ENCODE measurements at regions not wholly inside any gene's neighbourhood (a gene's known extent, or its start where the extent isn't known, plus 50 kb on each side); places are given as distances from the start of the nearest gene placed in this dataset.
A peak's percentile ranks its signal among the peaks of the same experiment; 100 is the strongest.

GRCh38 chr6:91487696-91488392, 901.0 kb upstream of the MAP3K7 start:
- no peak for DNase-seq

DNA sequence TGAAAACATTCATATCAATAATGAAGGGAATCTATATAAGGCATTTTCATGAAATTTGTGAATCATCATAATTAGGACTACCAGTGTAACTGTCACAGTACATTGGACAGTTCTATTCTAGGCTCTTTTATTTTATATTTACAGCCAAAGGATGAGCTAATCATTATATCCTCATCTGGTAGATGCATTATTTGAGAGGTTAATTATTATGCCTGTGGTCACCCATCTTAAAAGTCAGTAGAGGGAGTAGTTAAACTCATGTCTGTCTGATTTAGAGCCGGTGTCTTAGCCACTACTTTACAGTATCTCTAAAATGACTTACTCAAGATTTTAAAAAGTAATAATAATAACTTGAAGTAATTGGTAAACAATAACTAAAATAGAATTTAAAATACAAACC, 899.3 kb upstream of the MAP3K7 start:
- DNase-seq = no peak

GRCh38 chr6:91485047-91485446, 898.2 kb upstream of the MAP3K7 start:
- no peak for DNase-seq

DNA sequence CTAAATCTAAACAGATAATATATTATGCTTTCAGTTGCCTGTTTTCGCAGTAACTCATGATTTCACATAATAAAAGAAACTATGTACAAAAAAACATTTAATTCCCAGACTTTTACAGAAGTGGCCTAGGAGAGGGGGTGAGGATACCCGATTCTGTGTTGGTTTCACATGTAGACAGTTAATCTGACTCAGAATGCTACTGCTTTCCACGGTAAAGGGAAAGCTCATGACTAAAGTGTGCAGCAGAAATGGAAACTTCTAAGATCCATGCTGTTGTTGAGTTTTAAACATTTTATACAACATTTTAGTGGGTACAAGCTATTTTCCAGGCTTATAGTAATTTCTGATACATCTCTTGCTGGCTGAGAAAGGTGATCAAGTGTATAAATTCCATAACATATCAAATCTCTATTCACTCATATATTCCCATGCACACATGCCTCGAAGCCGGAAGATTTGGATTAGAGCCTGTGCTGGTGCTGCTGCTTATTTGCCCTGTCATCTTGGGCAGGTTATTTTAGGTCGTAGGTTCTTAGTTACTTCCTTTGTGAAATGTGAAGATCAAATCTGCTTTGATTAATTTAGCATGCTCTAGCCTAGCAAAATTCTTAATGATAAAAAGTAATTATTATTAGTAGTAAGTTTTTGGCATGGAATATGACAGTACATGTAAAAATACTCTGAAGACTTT, 896.7 kb upstream of the MAP3K7 start:
- no peak for DNase-seq

DNA sequence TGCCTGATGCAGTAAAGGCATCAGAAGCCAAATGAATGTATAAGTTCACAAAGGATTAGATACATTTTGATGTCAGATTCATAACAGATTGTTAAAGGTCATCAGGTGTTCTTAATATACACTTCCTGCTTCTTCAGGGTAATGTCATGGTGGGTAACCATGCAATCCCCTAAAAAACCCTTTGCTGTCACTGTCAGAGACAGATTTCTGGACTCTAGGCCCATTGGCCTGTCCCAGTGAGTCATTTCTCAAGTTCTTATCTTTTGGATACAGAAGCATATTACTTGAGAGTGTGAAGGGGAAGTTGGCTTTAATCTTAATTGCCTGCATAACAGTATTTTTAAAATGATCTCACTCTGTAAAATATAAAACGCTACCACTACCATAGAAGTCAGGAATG, 895.6 kb upstream of the MAP3K7 start:
- no peak for DNase-seq

GRCh38 chr6:91480402-91480801, 893.5 kb upstream of the MAP3K7 start:
- no peak for DNase-seq

DNA sequence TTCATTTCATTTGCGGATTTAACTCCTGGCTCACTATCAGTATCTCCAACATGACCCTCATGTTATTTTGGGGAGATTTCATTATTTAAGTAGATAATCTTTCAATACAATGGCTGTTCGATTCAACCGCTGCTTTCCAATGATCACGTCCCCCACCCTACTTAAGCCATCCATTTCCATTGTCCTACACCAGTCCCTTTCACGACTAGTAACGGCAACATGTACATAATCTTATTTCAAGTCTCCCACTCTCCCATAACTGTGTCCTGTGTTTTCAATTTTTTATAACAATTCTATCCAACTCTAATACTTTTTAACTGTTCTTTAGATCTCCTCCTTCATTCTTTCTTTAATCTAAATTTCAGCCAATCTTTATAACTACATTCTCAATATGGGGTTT, 890.8 kb upstream of the MAP3K7 start:
- DNase-seq = no peak

DNA sequence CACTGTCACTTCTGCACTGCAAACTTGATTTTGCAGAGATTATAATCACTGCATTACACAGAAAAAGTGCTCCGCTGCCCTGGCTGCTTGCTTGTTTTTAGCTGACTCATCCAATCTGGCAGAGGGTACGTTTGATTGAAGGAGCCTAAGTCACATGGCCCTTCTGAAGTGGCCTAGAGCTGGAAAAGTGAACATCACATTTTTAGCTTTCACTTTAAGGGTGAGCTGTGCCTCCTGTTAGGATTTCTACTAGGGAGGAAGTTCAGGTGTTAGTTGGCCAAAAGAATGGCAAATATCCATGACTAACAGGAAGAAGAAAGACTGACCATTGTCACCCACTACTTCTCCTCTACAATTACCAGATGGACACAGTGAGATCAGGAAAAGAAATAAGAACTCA, 889.1 kb upstream of the MAP3K7 start:
- DNase-seq = peak; percentile 23

DNA sequence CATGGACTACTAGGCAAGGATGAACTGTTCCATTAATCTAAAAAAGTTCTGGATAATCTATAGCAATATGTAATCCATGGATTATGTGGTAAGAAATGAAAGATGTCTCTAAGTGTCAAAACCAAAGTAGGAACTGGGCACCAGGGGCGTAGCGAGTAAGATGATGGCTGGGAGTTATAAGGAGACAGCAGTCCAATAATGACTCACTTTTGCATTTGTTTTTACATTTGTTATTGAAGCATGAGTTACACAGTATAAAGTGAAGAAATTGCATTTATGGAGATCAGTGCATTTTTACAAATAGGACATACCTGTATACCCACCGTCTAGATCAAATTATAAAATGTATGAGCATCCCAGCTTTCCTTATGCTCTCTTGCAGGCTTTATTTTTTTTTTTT, 878.5 kb upstream of the MAP3K7 start:
- no peak for DNase-seq

DNA sequence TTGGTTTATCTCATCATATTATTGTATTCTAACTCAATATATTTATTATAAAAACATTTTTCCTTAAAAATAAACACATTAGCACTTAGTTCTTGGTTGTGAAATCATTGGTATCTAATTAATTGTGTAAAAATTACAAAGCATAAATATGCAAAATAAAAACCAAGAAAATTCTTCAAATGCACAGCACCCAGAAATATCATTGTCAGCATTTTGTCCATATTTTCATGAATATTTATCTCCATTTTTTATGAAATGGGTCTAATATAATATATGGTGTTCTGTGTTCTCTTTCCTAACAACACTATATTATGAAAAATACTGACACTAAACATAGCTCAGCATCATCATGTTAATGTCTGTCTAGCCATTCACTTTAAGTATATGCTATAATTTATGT, 877.8 kb upstream of the MAP3K7 start:
- DNase-seq = no peak

GRCh38 chr6:91464201-91464600, 877.3 kb upstream of the MAP3K7 start:
- DNase-seq = no peak

DNA sequence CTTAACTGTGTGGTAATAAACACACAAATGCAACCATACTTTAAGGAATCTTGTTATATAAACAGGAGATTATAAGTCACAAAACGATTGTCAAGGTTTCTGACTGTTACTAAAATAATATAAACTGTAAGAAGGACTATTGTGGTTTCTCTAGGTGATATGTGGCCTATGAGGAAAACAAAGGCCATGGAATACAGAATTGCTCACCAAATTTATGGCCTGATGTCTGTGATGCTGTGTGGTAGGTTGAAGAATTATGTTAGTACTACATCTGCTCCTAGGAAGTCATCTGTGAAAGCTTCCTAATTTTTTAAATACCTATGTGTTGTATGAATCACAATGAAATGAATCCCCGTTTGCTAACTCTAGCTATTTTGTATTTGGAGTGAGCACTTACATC, 875.4 kb upstream of the MAP3K7 start:
- DNase-seq = no peak

DNA sequence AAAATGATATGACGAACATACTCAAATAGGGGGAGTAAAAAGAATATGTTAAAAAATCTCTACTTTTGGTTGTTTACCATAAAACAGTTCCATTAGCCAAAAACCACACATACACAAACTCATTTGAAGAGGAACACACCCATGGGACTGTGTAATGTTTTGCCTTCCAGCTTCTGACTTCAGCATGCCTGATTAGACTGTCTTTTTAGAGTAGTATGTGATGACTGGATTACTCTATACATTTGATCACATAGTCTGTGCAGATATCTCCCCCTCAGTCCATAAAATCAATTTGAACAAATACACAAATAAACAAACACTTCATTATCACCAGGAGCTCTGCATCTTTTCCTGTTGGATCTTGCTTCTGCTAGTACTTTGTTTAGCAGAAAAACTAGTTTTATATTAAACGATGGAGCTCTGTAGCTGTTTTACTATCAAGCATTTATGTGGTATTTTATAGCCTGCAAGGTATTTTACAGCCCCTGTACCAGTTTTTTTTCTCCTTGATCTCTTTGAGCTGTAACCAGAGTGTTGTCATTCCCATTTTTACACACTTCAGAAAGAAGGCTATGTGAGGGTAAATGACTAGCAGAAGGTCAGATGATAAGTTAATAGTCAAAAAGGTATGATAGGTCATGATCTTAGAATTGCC, 866.5 kb upstream of the MAP3K7 start:
- DNase-seq = no peak

- no peak for DNase-seq
These were observed 862.7 kb upstream of the MAP3K7 start for GRCh38 chr6:91449539-91449938.

GRCh38 chr6:91447530-91448254, 860.8 kb upstream of the MAP3K7 start:
- DNase-seq = no peak

DNA sequence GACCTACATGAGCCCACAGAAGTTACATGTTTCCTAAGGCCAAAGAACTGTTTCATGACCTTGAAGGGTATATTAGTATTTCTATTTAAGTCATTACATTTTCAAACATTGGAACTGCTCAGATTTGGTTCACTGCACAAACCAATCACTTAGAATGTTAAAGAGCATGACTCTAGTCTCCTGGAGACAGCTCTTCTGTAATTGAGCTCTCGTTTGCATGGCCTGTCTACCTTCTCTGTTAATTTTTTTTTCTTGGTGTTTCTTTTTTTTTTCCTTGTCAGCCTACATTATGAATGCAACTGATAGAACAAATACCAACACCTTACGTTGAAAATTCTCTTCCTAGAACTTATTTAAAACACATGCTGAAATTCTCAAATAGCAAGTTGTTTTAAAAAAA, 860.2 kb upstream of the MAP3K7 start:
- no peak for DNase-seq

DNA sequence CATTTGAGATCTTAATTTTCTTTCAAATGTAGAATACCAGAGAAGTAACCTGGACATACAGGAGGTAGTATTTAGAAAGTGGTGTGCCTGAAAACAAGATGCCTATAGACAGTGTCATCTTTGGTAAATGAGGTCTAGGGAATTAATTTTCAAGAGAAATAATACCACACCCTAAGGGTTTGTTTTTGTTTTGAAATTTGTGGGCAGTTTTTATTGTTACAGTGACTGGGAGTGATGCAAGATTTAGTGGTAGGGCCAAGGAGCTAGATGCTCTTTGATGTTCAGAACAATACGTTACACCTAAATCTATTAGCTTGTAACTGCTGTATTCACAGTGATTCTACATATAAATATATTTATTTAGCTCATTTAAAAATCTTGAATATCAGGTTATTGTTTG, 856.5 kb upstream of the MAP3K7 start:
- no peak for DNase-seq

DNA sequence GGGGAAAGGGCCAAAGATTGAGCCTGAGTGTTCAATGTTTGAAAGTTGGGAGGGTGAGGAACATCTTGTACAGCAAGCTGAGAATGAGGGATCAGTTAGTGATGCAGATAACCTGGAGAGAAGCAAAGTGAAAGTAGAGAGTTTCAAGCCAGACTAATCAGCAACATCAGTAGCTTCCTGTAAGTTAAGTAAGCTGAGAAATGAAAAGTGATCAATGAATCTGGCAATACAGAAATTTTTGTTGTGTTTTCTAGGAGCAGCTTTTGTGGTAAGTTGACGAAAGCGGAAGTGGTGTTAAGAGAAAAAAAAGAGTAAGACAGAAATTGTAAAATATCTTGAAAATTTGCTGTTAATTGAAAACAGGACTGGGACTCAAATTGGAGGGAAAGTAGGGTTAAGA, 855.5 kb upstream of the MAP3K7 start:
- no peak for DNase-seq

DNA sequence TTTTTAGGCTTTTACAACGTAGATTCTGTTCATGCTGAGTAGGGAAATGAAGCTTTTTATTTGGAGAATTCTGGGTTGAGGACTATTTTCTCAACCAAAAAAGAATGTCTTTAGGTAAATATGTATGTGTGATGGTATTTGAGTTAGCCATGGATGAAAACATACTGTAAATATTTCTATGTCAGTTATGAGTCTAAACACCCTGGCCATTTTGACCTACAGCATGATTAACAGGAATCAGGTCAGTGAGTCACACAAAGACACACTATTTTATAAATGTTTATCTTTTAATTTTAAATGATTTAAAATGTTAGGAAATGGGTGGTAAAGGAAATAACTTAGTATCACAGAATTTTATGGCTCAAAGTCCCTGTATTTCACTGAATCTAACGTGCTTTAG, 851.7 kb upstream of the MAP3K7 start:
- DNase-seq = no peak

DNA sequence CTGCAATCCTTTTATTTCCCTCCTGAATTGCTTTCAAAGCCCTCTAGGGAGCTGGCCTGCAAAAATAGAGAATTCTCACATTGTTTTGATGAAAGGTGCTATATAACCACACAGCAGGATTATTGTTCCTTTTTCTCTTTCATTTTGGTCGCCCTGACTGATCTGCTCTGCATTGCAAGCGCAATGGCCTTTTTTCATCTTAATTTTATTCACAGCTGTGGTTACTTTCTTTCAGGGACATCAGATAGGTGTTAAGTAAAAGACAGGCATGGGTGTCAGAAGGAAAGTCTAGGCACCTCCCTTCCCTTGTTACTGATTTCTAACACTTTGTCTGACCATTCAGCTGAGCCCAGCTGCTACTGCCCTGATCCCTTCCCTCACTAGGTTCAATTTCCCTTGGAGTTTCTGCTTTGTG, 850.5 kb upstream of the MAP3K7 start:
- no peak for DNase-seq

- DNase-seq = no peak
These were observed 849.6 kb upstream of the MAP3K7 start for GRCh38 chr6:91436448-91436847.

- no peak for DNase-seq
These were observed 848.8 kb upstream of the MAP3K7 start for GRCh38 chr6:91435630-91436029.

- no peak for DNase-seq
These were observed 847.7 kb upstream of the MAP3K7 start for GRCh38 chr6:91434576-91434975.
